HT1080 (cell line): ENCODE measurements at regions not wholly inside any gene's neighbourhood (a gene's known extent, or its start where the extent isn't known, plus 50 kb on each side); places are given as distances from the start of the nearest gene placed in this dataset.

ENCODE experiments used
- DNase-seq: peaks from one replicate; pipeline ENCODE4 v3.0.0-alpha.2; 2015; ENCODE audit warnings: low read depth

GRCh38 chr11:76277298-76278175, 71.2 kb upstream of the WNT11 start:
- no peak for DNase-seq

- no peak for DNase-seq
Observed at GRCh38 chr11:76276781-76277155, 70.5 kb upstream of the WNT11 start.

GRCh38 chr11:76276046-76276780, 69.9 kb upstream of the WNT11 start:
- DNase-seq, result no peak

- DNase-seq, result no peak
Observed at GRCh38 chr11:76275446-76275845, 69.1 kb upstream of the WNT11 start.

- no peak for DNase-seq
Observed at GRCh38 chr11:76271068-76271467, 64.8 kb upstream of the WNT11 start.

GRCh38 chr11:76270389-76270788, 64.1 kb upstream of the WNT11 start:
- no peak for DNase-seq

- no peak for DNase-seq
Observed at GRCh38 chr11:76269661-76270261, 63.5 kb upstream of the WNT11 start.

- no peak for DNase-seq
Observed at GRCh38 chr11:76269247-76269646, 62.9 kb upstream of the WNT11 start.

- DNase-seq, result no peak
Observed at GRCh38 chr11:76268498-76268897, 62.2 kb upstream of the WNT11 start.

GRCh38 chr11:76267556-76267955, 61.3 kb upstream of the WNT11 start:
- no peak for DNase-seq

- DNase-seq, result peak; percentile 74
Observed at GRCh38 chr11:76266286-76267100, 60.2 kb upstream of the WNT11 start.

- DNase-seq, result no peak
Observed at GRCh38 chr11:76265771-76266241, 59.5 kb upstream of the WNT11 start.

- no peak for DNase-seq
Observed at GRCh38 chr11:76263657-76264056, 57.4 kb upstream of the WNT11 start.

- no peak for DNase-seq
Observed at GRCh38 chr11:76263166-76263565, 56.9 kb upstream of the WNT11 start.

- DNase-seq, result no peak
Observed at GRCh38 chr11:76260296-76260925, 54.1 kb upstream of the WNT11 start.

- DNase-seq, result no peak
Observed at GRCh38 chr11:76259299-76259908, 53.1 kb upstream of the WNT11 start.

GRCh38 chr11:76257074-76257719, 50.9 kb upstream of the WNT11 start:
- DNase-seq, result no peak

GRCh38 chr11:76256448-76256847, 50.1 kb upstream of the WNT11 start:
- DNase-seq, result no peak
